ENCODE measurements at regions not wholly inside any gene's neighbourhood (a gene's known extent, or its start where the extent isn't known, plus 50 kb on each side); places are given as distances from the start of the nearest gene placed in this dataset.
"Not testable (repeated sequence)": the region's sequence is repeated elsewhere in the genome, so short reads cannot be mapped to it uniquely, and the experiment has no call there.

DNA sequence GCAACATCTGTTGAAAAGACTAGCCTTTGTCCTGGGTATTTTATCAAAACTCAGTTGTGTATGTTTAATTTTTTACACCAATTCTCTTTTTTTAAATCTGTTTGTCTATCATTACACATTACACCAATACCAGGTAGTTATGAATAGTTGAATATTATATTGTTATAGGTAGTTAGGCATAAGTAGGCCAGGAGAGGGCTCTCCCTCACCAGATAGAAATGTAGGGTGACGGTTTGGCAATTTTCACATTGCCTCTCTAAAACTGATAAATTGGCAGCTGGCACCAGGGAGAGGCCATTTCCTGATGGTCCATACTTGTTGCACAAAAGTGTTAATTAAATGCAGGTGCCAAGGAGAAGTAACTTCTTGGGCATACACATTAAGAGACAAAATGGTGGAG is 483.1 kb upstream of the EPHA6 start:
- in situ Hi-C loops (cut with MboI; ENCODE audit: low pct_ligation_motif_present in 1 of 4, low pct_unique_long_range_greater_than_20kb in 1 of 4, low sequenced_read_pairs in 3 of 4) (no loop called here), intact Hi-C loops (cut with DNase I; ENCODE audit: low total_unique reads) (no loop called here)
- H3K27ac ChIP-seq, result no peak overlapping the region
- no peaks in the 10 kb centered on the region for H3K27me3 ChIP-seq
- DNase-seq, result no peak
- no peak for TF ChIP-seq POLR2A (IDR thresholded peaks at IDR 0.05)
- no peak for TF ChIP-seq EP300 (IDR thresholded peaks at IDR 0.05; ENCODE audit: low read depth)
- no peak for TF ChIP-seq POLR2AphosphoS5 (IDR thresholded peaks at IDR 0.05)
- TF ChIP-seq, protein P1, sequence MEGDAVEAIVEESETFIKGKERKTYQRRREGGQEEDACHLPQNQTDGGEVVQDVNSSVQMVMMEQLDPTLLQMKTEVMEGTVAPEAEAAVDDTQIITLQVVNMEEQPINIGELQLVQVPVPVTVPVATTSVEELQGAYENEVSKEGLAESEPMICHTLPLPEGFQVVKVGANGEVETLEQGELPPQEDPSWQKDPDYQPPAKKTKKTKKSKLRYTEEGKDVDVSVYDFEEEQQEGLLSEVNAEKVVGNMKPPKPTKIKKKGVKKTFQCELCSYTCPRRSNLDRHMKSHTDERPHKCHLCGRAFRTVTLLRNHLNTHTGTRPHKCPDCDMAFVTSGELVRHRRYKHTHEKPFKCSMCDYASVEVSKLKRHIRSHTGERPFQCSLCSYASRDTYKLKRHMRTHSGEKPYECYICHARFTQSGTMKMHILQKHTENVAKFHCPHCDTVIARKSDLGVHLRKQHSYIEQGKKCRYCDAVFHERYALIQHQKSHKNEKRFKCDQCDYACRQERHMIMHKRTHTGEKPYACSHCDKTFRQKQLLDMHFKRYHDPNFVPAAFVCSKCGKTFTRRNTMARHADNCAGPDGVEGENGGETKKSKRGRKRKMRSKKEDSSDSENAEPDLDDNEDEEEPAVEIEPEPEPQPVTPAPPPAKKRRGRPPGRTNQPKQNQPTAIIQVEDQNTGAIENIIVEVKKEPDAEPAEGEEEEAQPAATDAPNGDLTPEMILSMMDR (IDR thresholded peaks at IDR 0.05), result no peak
- H3K4me1 ChIP-seq, result no peaks in the 10 kb centered on the region
- 0% methylated on average over 1 of the region's 1 CpG for WGBS, 2 donors (ENCODE audit: low coverage in 1 of 2)
- H3K4me3 ChIP-seq, result no peak overlapping the region
- no peaks in the 10 kb centered on the region for H3K36me3 ChIP-seq
- no peaks in the 10 kb centered on the region for H3K9me3 ChIP-seq

DNA sequence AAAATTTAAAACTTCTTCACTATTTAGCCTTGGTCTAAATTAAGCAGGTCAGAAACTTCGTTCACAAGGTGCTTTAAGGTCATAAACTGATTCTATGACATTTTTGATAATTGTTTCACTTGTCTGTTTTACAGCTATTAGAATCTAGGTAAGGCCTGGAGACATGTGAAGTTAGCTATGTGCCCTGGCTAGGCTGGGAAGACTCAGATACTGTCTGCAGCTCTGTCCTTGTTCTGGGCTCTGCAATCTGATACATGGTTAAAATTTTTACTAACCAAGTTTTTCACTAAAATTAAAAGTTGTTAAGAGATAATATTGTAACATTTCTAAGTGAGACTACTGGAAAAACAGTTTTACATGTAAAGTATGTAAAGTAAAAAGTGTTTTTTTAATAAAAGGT is 479.6 kb upstream of the EPHA6 start:
- intact Hi-C loops (cut with DNase I; ENCODE audit: low total_unique reads) (no loop called here), in situ Hi-C loops (cut with MboI; ENCODE audit: low pct_ligation_motif_present in 1 of 4, low pct_unique_long_range_greater_than_20kb in 1 of 4, low sequenced_read_pairs in 3 of 4) (no loop called here)
- 24 to 29% methylated on average over 1 of the region's 1 CpG for WGBS, 2 donors (ENCODE audit: low coverage in 1 of 2)
- Histone ChIP-seq H3K36me3 (no peaks in the 10 kb centered on the region), H3K4me3 (no peak overlapping the region), H3K4me1 (no peaks in the 10 kb centered on the region), H3K9me3 (no peaks in the 10 kb centered on the region), H3K27ac (no peak overlapping the region), H3K27me3 (no peaks in the 10 kb centered on the region)
- TF ChIP-seq POLR2AphosphoS5 (IDR thresholded peaks at IDR 0.05) (no peak), POLR2A (IDR thresholded peaks at IDR 0.05) (no peak)
- no peak for DNase-seq

DNA sequence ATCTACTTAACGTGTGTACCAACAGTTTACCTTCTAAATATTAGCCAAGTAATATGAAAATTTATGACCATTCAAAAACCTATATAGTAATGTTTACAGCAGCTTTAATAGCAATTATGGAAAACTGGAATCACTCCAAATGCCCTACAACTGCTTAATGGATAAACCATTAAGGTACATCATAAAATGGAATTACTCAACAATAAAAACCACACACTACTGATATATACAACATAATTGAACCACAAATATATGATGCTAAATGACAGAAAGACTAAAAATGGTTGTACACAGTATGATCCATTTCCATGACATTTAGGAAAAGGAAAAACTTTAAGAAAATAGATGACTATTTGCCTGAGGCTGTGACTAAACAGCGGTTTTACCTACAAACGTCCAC is 467.1 kb upstream of the EPHA6 start:
- no peaks in the 10 kb centered on the region for H3K4me1 ChIP-seq
- intact Hi-C loops (cut with DNase I; ENCODE audit: low total_unique reads), result no loop called here
- H3K4me3 ChIP-seq, result no peak overlapping the region
- 58 to 59% methylated on average over 3 of the region's 3 CpGs for WGBS, 2 donors (ENCODE audit: low coverage in 1 of 2)
- H3K27ac ChIP-seq, result no peak overlapping the region
- no peaks in the 10 kb centered on the region for H3K9me3 ChIP-seq
- H3K27me3 ChIP-seq, result no peaks in the 10 kb centered on the region
- no peaks in the 10 kb centered on the region for H3K36me3 ChIP-seq
- TF ChIP-seq EP300 (IDR thresholded peaks at IDR 0.05; ENCODE audit: low read depth), result no peak
- no peak for TF ChIP-seq POLR2A (IDR thresholded peaks at IDR 0.05)
- in situ Hi-C loops (cut with MboI; ENCODE audit: low pct_ligation_motif_present in 1 of 4, low pct_unique_long_range_greater_than_20kb in 1 of 4, low sequenced_read_pairs in 3 of 4), result no loop called here
- DNase-seq, result no peak

DNA sequence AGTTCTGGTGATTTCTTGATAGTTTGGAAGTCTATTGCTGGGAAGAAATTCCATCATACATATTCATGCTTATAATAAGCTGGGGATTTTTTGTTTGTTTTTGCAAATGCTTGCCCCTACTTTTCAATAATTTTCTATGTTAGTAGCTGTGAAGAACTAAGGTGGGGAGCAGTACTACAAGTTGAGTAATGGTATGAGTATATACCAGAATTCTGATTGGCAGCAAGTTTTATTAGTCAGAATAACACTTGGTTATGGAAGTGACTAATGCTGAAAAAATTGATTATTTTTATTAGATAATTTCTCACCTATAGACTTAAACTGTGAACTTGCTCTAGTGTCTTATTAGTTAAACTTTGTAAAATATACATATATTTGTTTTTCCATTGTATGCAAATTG is 462.8 kb upstream of the EPHA6 start:
- in situ Hi-C loops (cut with MboI; ENCODE audit: low pct_ligation_motif_present in 1 of 4, low pct_unique_long_range_greater_than_20kb in 1 of 4, low sequenced_read_pairs in 3 of 4); H3K27me3 ChIP-seq; H3K9me3 ChIP-seq; H3K27ac ChIP-seq; DNase-seq; H3K4me3 ChIP-seq; H3K4me1 ChIP-seq; H3K36me3 ChIP-seq: not testable (repeated sequence)
- intact Hi-C loops (cut with DNase I; ENCODE audit: low total_unique reads), result loop anchor here (10.0 kb wide), 1 partner anchor 223 kb away; no protein-coding TSS in a partner anchor

DNA sequence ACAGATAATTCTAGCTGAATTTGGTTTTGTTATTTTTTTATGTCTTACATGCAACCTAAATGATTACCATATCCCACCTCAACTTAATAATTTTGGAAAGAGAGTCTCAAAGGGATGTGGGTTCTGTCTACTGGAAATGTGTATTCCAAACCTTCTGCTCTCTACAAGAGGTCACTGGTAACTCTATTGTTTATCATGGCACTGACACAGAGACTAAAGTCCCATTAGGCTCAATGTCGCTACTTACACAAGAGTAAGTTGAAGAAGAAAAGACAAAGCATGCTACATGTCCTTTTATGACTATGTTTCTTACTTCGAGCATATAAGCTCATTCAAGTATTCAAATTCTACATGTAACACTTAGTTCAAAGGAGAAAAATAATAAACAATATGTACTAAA is 460.3 kb upstream of the EPHA6 start:
- intact Hi-C loops (cut with DNase I; ENCODE audit: low total_unique reads) (loop anchor here (10.0 kb wide), 1 partner anchor 221 kb away; no protein-coding TSS in a partner anchor), in situ Hi-C loops (cut with MboI; ENCODE audit: low pct_ligation_motif_present in 1 of 4, low pct_unique_long_range_greater_than_20kb in 1 of 4, low sequenced_read_pairs in 3 of 4) (no loop called here)
- TF ChIP-seq, protein P1 (IDR thresholded peaks at IDR 0.05), result no peak
- TF ChIP-seq EP300 (IDR thresholded peaks at IDR 0.05; ENCODE audit: low read depth) (no peak), POLR2AphosphoS5 (IDR thresholded peaks at IDR 0.05) (no peak), POLR2A (IDR thresholded peaks at IDR 0.05) (no peak)
- Histone ChIP-seq H3K36me3 (no peaks in the 10 kb centered on the region), H3K4me3 (no peak overlapping the region), H3K9me3 (no peaks in the 10 kb centered on the region), H3K27me3 (no peaks in the 10 kb centered on the region), H3K27ac (no peak overlapping the region), H3K4me1 (no peaks in the 10 kb centered on the region)
- WGBS, 2 donors (ENCODE audit: low coverage in 1 of 2), result 75 to 84% methylated on average over 2 of the region's 2 CpGs
- DNase-seq, result no peak

DNA sequence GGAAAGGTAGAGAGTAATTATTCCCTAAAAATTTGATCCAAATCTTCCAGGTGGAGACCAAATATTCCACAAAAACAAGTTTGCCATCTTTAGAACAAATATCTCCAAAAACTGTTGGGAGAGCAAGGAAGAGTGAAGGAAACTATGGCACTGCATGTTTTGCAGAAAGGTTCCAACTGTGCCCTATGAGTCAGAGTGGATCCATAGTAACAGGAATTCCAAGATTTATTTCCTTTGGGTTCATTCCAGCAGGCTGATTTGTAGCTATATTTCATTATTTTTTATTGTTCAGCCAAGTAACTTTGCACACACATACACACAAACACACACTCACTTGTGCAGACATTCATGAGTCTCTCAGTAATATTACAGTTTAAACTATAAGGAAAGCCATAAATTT is 459.7 kb upstream of the EPHA6 start:
- no peak overlapping the region for H3K27ac ChIP-seq
- H3K36me3 ChIP-seq, result no peaks in the 10 kb centered on the region
- H3K9me3 ChIP-seq, result no peaks in the 10 kb centered on the region
- in situ Hi-C loops (cut with MboI; ENCODE audit: low pct_ligation_motif_present in 1 of 4, low pct_unique_long_range_greater_than_20kb in 1 of 4, low sequenced_read_pairs in 3 of 4), result no loop called here
- H3K4me1 ChIP-seq, result no peaks in the 10 kb centered on the region
- H3K4me3 ChIP-seq, result no peak overlapping the region
- TF ChIP-seq, protein P1 (IDR thresholded peaks at IDR 0.05), result no peak
- TF ChIP-seq EP300 (IDR thresholded peaks at IDR 0.05; ENCODE audit: low read depth) (no peak), POLR2A (IDR thresholded peaks at IDR 0.05) (no peak), POLR2AphosphoS5 (IDR thresholded peaks at IDR 0.05) (no peak)
- intact Hi-C loops (cut with DNase I; ENCODE audit: low total_unique reads), result loop anchor here (10.0 kb wide), 1 partner anchor 220 kb away; no protein-coding TSS in a partner anchor
- H3K27me3 ChIP-seq, result no peaks in the 10 kb centered on the region
- DNase-seq, result no peak

Measured in transverse colon (tissue), 4 donors.